Mesenchymal stem cell (in vitro differentiated cells and primary cell): ENCODE measurements at regions not wholly inside any gene's neighbourhood (a gene's known extent, or its start where the extent isn't known, plus 50 kb on each side); places are given as distances from the start of the nearest gene placed in this dataset.

Source experiments
- DNase-seq: peaks from one replicate; pipeline ENCODE4 v3.0.0-alpha.2; 2013
- H2AFZ ChIP-seq: one replicate; pipeline ENCODE4 v1.6.1; 2013; ENCODE audit warnings: low read depth, mild to moderate bottlenecking, control low read depth, inconsistent platforms, low read length, moderate library complexity
- H2AK5ac ChIP-seq: 2 replicates; pipeline ENCODE4 v1.6.1; 2013; ENCODE audit warnings: low read length, moderate library complexity, mild to moderate bottlenecking, inconsistent platforms; ENCODE audit not compliant: severe bottlenecking
- H2BK120ac ChIP-seq: one replicate; pipeline ENCODE4 v1.6.1; 2013; ENCODE audit warnings: low read depth, mild to moderate bottlenecking, inconsistent platforms, low read length, moderate library complexity
- H2BK12ac ChIP-seq, 2 experiments: one replicate each; pipeline ENCODE4 v1.6.1; 2013; ENCODE audit warnings: inconsistent platforms in 2 of 2, low read length in 2 of 2, mild to moderate bottlenecking in 2 of 2, moderate library complexity in 2 of 2, control low read depth in 1 of 2
- H2BK15ac ChIP-seq: one replicate; pipeline ENCODE4 v1.6.1; 2013; ENCODE audit warnings: mild to moderate bottlenecking, low read depth, inconsistent platforms; ENCODE audit not compliant: poor library complexity, severe bottlenecking
- H2BK5ac ChIP-seq: 2 replicates; pipeline ENCODE4 v1.6.1; 2013; ENCODE audit warnings: low read depth, mild to moderate bottlenecking, low read length, control low read depth, inconsistent platforms; ENCODE audit not compliant: poor library complexity, severe bottlenecking
- H3K14ac ChIP-seq, 2 experiments: one replicate each; pipeline ENCODE4 v1.6.1; 2013; ENCODE audit warnings: inconsistent platforms in 2 of 2, low read length in 2 of 2, control low read depth in 1 of 2, mild to moderate bottlenecking in 1 of 2, moderate library complexity in 1 of 2
- H3K18ac ChIP-seq, 2 experiments: one replicate each; pipeline ENCODE4 v1.6.1; 2013; ENCODE audit warnings: inconsistent platforms in 2 of 2, low read length in 2 of 2, control low read depth in 1 of 2, low read depth in 1 of 2, mild to moderate bottlenecking in 1 of 2
- H3K23ac ChIP-seq, 2 experiments: one replicate each; pipeline ENCODE4 v1.6.1; 2013; ENCODE audit warnings: inconsistent platforms in 2 of 2, low read length in 2 of 2, mild to moderate bottlenecking in 2 of 2, moderate library complexity in 2 of 2, control low read depth in 1 of 2
- H3K27ac ChIP-seq: 2 replicates; pipeline ENCODE4 v1.5.1; 2013; ENCODE audit warnings: mild to moderate bottlenecking, moderate library complexity, low read length, control low read depth, inconsistent platforms; ENCODE audit not compliant: poor library complexity, severe bottlenecking
- H3K27me3 ChIP-seq, 2 experiments: 2 replicates each; pipeline versions ENCODE4 v1.6.1 to v1.7.0; 2013; ENCODE audit warnings: low read length in 2 of 2, mild to moderate bottlenecking in 2 of 2, moderate library complexity in 2 of 2, control low read depth in 1 of 2, inconsistent platforms in 1 of 2; ENCODE audit not compliant: control insufficient read depth in 1 of 2, insufficient read depth in 1 of 2
- H3K36me3 ChIP-seq, 2 experiments: 2 replicates each; pipeline versions ENCODE4 v1.6.1 to v1.7.0; 2013; ENCODE audit warnings: low read length in 2 of 2, control low read depth in 1 of 2, inconsistent platforms in 1 of 2, low read depth in 1 of 2, mild to moderate bottlenecking in 1 of 2; ENCODE audit not compliant: insufficient read depth in 2 of 2, control insufficient read depth in 1 of 2
- H3K4ac ChIP-seq, 2 experiments: one replicate each; pipeline ENCODE4 v1.6.1; 2013; ENCODE audit warnings: inconsistent platforms in 2 of 2, low read length in 2 of 2, mild to moderate bottlenecking in 2 of 2, moderate library complexity in 2 of 2, control low read depth in 1 of 2, low read depth in 1 of 2
- H3K4me1 ChIP-seq: 2 replicates; pipeline ENCODE4 v1.6.1; 2013; ENCODE audit warnings: low read depth, low read length, control low read depth; ENCODE audit not compliant: control insufficient read depth, insufficient read depth
- H3K4me2 ChIP-seq: 2 replicates; pipeline ENCODE4 v1.6.1; 2013; ENCODE audit warnings: low read length, mild to moderate bottlenecking, inconsistent platforms; ENCODE audit not compliant: poor library complexity, severe bottlenecking
- H3K4me3 ChIP-seq, 2 experiments: 2 replicates each; pipeline versions ENCODE4 v1.5.1 to v1.7.0; 2013; ENCODE audit warnings: low read length in 2 of 2, mild to moderate bottlenecking in 2 of 2, control low read depth in 1 of 2, low read depth in 1 of 2; ENCODE audit not compliant: insufficient read depth in 1 of 2
- H3K79me1 ChIP-seq: replicated peaks from 2 replicates; pipeline ENCODE4 v1.6.1; 2013; ENCODE audit warnings: mild to moderate bottlenecking, control low read depth, low read length, inconsistent platforms; ENCODE audit not compliant: poor library complexity, severe bottlenecking
- H3K9ac ChIP-seq: 2 replicates; pipeline ENCODE4 v1.7.0; 2013; ENCODE audit warnings: mild to moderate bottlenecking, low read length, moderate library complexity
- H3K9me3 ChIP-seq: 2 replicates; pipeline ENCODE4 v1.7.0; 2013; ENCODE audit warnings: mild to moderate bottlenecking, low read length; ENCODE audit not compliant: control insufficient read depth
- H4K8ac ChIP-seq: one replicate; pipeline ENCODE4 v1.6.1; 2013; ENCODE audit warnings: inconsistent platforms, mild to moderate bottlenecking, low read length, moderate library complexity
- H4K91ac ChIP-seq: one replicate; pipeline ENCODE4 v1.6.1; 2013; ENCODE audit warnings: mild to moderate bottlenecking, low read length, inconsistent platforms
- WGBS: methylation state at CpG from one replicate; pipeline ENCODE4 v1.1.7; 2013; ENCODE audit warnings: mixed read lengths; 5-methylcytosine and 5-hydroxymethylcytosine counted together

DNA sequence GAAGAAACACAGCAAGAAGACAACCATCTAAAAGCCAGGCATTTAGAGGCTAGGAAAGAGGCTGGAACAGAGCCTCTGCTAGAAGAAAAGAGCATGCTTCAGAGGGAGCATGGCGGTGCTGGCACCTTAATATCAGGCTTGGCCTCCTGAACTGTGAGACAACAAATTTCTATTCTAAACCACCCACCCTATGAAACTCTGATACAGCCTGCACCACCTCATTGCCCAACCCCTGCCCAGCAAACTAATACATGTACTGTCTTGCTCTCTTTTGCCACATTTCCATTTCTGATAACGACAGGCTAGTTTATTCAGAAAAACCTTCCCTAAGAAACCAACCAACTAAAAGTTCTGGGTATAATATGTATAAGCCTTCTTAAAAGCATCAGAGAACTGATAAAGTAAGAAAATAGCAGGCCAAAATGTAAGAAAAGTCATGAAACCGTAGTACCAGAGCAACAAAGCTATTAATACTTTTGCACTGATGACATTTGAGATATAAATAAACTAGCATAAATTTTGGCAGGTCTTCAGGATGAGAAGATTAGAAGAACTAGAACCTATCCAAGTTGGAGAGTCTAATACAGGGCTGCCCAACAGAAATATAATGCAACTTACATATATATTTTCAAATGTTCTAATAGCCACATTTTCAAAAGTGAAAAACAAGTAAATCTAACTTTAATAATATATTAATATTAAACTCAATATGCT, 184.7 kb upstream of the HSF2 start:
- H3K4me1 ChIP-seq: no peaks in the 10 kb centered on the region
- H2BK12ac ChIP-seq: no peak overlapping the region
- H2BK15ac ChIP-seq: no peak overlapping the region
- H3K27ac ChIP-seq: no peak overlapping the region
- H4K8ac ChIP-seq: no peak overlapping the region
- H3K14ac ChIP-seq: peak overlapping the region in 1 of 2 experiments; percentile 48
- no peaks in the 10 kb centered on the region for H3K9me3 ChIP-seq
- H3K4me3 ChIP-seq: no peak overlapping the region
- H3K27me3 ChIP-seq: no peaks in the 10 kb centered on the region
- no peak overlapping the region for H2BK5ac ChIP-seq
- H3K23ac ChIP-seq: no peak overlapping the region
- no peak overlapping the region for H2AFZ ChIP-seq
- H3K18ac ChIP-seq: no peak overlapping the region
- no peak overlapping the region for H3K4ac ChIP-seq
- WGBS: 92% methylated on average over 1 of the region's 3 CpGs
- H3K9ac ChIP-seq: no peak overlapping the region
- DNase-seq: no peak
- no peak overlapping the region for H2BK120ac ChIP-seq
- no peak overlapping the region for H4K91ac ChIP-seq
- H3K4me2 ChIP-seq: no peak overlapping the region
- no peak overlapping the region for H2AK5ac ChIP-seq
- H3K79me1 ChIP-seq: no peaks in the 10 kb centered on the region
- H3K36me3 ChIP-seq: no peaks in the 10 kb centered on the region

DNA sequence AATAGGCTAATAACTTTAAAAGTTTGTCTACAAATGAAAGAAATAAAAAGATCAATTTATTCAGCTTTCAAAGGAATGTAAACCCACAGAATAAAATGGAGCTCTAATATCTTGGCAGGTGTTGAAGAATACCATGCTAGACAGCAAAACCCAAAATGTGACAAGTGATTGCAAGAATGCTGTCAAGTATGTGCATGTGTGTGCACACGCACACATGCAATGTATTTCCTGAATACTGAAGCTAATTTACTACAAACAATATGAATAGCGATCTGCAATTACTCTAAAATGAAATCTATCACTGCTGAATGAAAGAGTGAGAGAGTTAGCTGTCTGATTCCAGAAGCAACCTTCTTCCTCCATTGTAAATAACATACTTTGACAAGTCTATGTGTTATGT, 179.2 kb upstream of the HSF2 start:
- Histone ChIP-seq H3K4me2 (no peak overlapping the region), H2AK5ac (no peak overlapping the region), H3K9ac (no peak overlapping the region), H2BK120ac (no peak overlapping the region), H4K8ac (no peak overlapping the region), H3K4me3 (no peak overlapping the region), H3K4me1 (no peaks in the 10 kb centered on the region), H3K79me1 (no peaks in the 10 kb centered on the region), H3K14ac (no peak overlapping the region), H3K27me3 (no peaks in the 10 kb centered on the region), H2BK5ac (no peak overlapping the region), H2BK12ac (no peak overlapping the region), H3K18ac (no peak overlapping the region), H3K9me3 (no peaks in the 10 kb centered on the region), H3K23ac (no peak overlapping the region), H3K36me3 (no peaks in the 10 kb centered on the region), H2AFZ (no peak overlapping the region), H4K91ac (no peak overlapping the region), H2BK15ac (no peak overlapping the region), H3K4ac (no peak overlapping the region), H3K27ac (no peak overlapping the region)
- WGBS: no CpG with 5 or more reads among the region's 2 CpGs
- no peak for DNase-seq

DNA sequence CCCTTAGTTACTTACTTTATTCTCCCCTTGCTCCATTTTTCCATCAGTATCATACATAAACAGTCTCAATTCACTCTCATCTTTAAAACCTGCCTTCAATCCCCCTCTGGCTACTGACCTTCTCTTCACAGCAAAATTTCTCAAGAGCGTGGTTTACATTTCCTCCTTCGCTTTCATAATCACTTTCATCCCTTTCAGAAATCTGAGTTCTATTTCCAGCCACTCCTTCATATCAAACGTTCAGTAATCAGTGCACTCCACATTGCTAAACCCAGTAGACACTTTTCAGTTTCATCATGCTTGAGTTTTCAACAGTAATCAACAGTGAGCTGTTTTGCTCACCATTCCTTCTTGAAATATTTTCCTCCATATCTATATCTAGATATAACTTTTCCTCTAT, 176.7 kb upstream of the HSF2 start:
- Histone ChIP-seq H3K79me1 (no peaks in the 10 kb centered on the region), H2AK5ac (no peak overlapping the region), H3K9ac (no peak overlapping the region), H3K36me3 (no peaks in the 10 kb centered on the region), H3K9me3 (no peaks in the 10 kb centered on the region), H3K4me2 (no peak overlapping the region), H2BK5ac (no peak overlapping the region), H3K4me3 (no peak overlapping the region), H3K4me1 (no peaks in the 10 kb centered on the region), H3K27me3 (no peaks in the 10 kb centered on the region), H3K23ac (no peak overlapping the region), H4K8ac (no peak overlapping the region), H3K18ac (no peak overlapping the region), H2BK12ac (no peak overlapping the region), H3K14ac (no peak overlapping the region), H4K91ac (no peak overlapping the region), H2BK15ac (no peak overlapping the region), H3K27ac (no peak overlapping the region), H2BK120ac (no peak overlapping the region), H2AFZ (no peak overlapping the region), H3K4ac (no peak overlapping the region)
- WGBS: 85% methylated on average over 3 of the region's 3 CpGs
- DNase-seq: no peak

DNA sequence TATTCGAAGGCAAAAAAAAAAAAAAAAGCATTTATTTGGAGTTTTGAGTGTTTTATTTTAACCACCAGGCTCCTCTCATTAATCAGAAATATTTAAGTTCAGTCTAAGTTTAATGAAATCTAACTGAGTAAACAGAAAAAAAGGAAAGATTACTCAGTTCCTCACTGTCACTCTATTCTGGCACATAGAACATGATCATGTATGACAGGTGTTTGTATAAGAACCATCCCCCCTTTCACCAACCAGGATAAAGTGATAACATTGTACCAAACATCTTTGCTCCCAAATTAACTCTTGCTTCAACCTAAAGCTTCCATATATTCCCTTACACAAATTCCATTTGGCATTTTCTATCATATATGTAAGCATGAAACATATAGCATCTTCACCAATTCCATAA, 176.2 kb upstream of the HSF2 start:
- no peaks in the 10 kb centered on the region for H3K4me1 ChIP-seq
- H3K79me1 ChIP-seq: no peaks in the 10 kb centered on the region
- H3K14ac ChIP-seq: no peak overlapping the region
- WGBS: no CpG with 5 or more reads among the region's 1 CpG
- H4K91ac ChIP-seq: no peak overlapping the region
- H2BK15ac ChIP-seq: no peak overlapping the region
- no peak overlapping the region for H2BK12ac ChIP-seq
- no peak overlapping the region for H3K18ac ChIP-seq
- no peak for DNase-seq
- no peak overlapping the region for H3K9ac ChIP-seq
- H4K8ac ChIP-seq: no peak overlapping the region
- no peak overlapping the region for H2BK5ac ChIP-seq
- H2AK5ac ChIP-seq: no peak overlapping the region
- H3K23ac ChIP-seq: no peak overlapping the region
- no peak overlapping the region for H3K27ac ChIP-seq
- no peak overlapping the region for H3K4ac ChIP-seq
- H2AFZ ChIP-seq: no peak overlapping the region
- no peaks in the 10 kb centered on the region for H3K9me3 ChIP-seq
- H3K4me3 ChIP-seq: no peak overlapping the region
- no peak overlapping the region for H3K4me2 ChIP-seq
- no peak overlapping the region for H2BK120ac ChIP-seq
- H3K27me3 ChIP-seq: no peaks in the 10 kb centered on the region
- no peaks in the 10 kb centered on the region for H3K36me3 ChIP-seq
